ENCODE measurements at regions not wholly inside any gene's neighbourhood (a gene's known extent, or its start where the extent isn't known, plus 50 kb on each side); places are given as distances from the start of the nearest gene placed in this dataset.

- H3K27ac ChIP-seq (ENCODE audit: low read depth, low read length), result no peak overlapping the region
- H3K4me1 ChIP-seq (ENCODE audit: insufficient read depth, low read length), result no peaks in the 10 kb centered on the region
- H3K79me2 ChIP-seq (ENCODE audit: insufficient read depth, low read length), result no peaks in the 10 kb centered on the region
- H3K9me3 ChIP-seq (ENCODE audit: low read depth, low read length), result no peaks in the 10 kb centered on the region
- no peak overlapping the region for H3K4me3 ChIP-seq (ENCODE audit: insufficient read depth, low read length)
- peak; percentile 32 for DNase-seq (ENCODE audit: insufficient read length, low spot score, missing footprints)
- H4K20me1 ChIP-seq (ENCODE audit: insufficient read depth, low read length), result no peaks in the 10 kb centered on the region
- H3K36me3 ChIP-seq (ENCODE audit: insufficient read depth, low read length), result no peaks in the 10 kb centered on the region
- H3K4me2 ChIP-seq (ENCODE audit: insufficient read depth, low read length), result no peak overlapping the region
- no peak overlapping the region for H2AFZ ChIP-seq (ENCODE audit: low read length)
- no peaks in the 10 kb centered on the region for H3K27me3 ChIP-seq (ENCODE audit: insufficient read depth, low read length)
- no peak for TF ChIP-seq CTCF (IDR thresholded peaks at IDR 0.05; ENCODE audit: extremely low read depth, low read depth, low read length)
Observed at GRCh38 chr2:65915273-65915672, 482.9 kb upstream of the SPRED2 start.

GRCh38 chr2:65914244-65914786, 481.9 kb upstream of the SPRED2 start:
- TF ChIP-seq CTCF (IDR thresholded peaks at IDR 0.05; ENCODE audit: extremely low read depth, low read depth, low read length), result no peak
- no peak overlapping the region for H2AFZ ChIP-seq (ENCODE audit: low read length)
- H3K27me3 ChIP-seq (ENCODE audit: insufficient read depth, low read length), result no peaks in the 10 kb centered on the region
- no peaks in the 10 kb centered on the region for H3K9me3 ChIP-seq (ENCODE audit: low read depth, low read length)
- H3K4me2 ChIP-seq (ENCODE audit: insufficient read depth, low read length), result no peak overlapping the region
- no peak overlapping the region for H3K27ac ChIP-seq (ENCODE audit: low read depth, low read length)
- no peaks in the 10 kb centered on the region for H3K4me1 ChIP-seq (ENCODE audit: insufficient read depth, low read length)
- H4K20me1 ChIP-seq (ENCODE audit: insufficient read depth, low read length), result no peaks in the 10 kb centered on the region
- H3K4me3 ChIP-seq (ENCODE audit: insufficient read depth, low read length), result no peak overlapping the region
- no peaks in the 10 kb centered on the region for H3K79me2 ChIP-seq (ENCODE audit: insufficient read depth, low read length)
- no peak for DNase-seq (ENCODE audit: insufficient read length, low spot score, missing footprints)
- no peaks in the 10 kb centered on the region for H3K36me3 ChIP-seq (ENCODE audit: insufficient read depth, low read length)

GRCh38 chr2:65913813-65914212, 481.4 kb upstream of the SPRED2 start:
- H4K20me1 ChIP-seq (ENCODE audit: insufficient read depth, low read length), result no peaks in the 10 kb centered on the region
- no peaks in the 10 kb centered on the region for H3K79me2 ChIP-seq (ENCODE audit: insufficient read depth, low read length)
- TF ChIP-seq CTCF (IDR thresholded peaks at IDR 0.05; ENCODE audit: extremely low read depth, low read depth, low read length), result no peak
- no peak overlapping the region for H2AFZ ChIP-seq (ENCODE audit: low read length)
- H3K27me3 ChIP-seq (ENCODE audit: insufficient read depth, low read length), result no peaks in the 10 kb centered on the region
- no peak overlapping the region for H3K4me3 ChIP-seq (ENCODE audit: insufficient read depth, low read length)
- no peak overlapping the region for H3K27ac ChIP-seq (ENCODE audit: low read depth, low read length)
- H3K4me2 ChIP-seq (ENCODE audit: insufficient read depth, low read length), result no peak overlapping the region
- no peaks in the 10 kb centered on the region for H3K9me3 ChIP-seq (ENCODE audit: low read depth, low read length)
- no peaks in the 10 kb centered on the region for H3K36me3 ChIP-seq (ENCODE audit: insufficient read depth, low read length)
- DNase-seq (ENCODE audit: insufficient read length, low spot score, missing footprints), result no peak
- H3K4me1 ChIP-seq (ENCODE audit: insufficient read depth, low read length), result no peaks in the 10 kb centered on the region

GRCh38 chr2:65901756-65902155, 469.4 kb upstream of the SPRED2 start:
- H4K20me1 ChIP-seq (ENCODE audit: insufficient read depth, low read length), result no peaks in the 10 kb centered on the region
- H3K79me2 ChIP-seq (ENCODE audit: insufficient read depth, low read length), result no peaks in the 10 kb centered on the region
- H3K27me3 ChIP-seq (ENCODE audit: insufficient read depth, low read length), result no peaks in the 10 kb centered on the region
- H3K4me1 ChIP-seq (ENCODE audit: insufficient read depth, low read length), result no peaks in the 10 kb centered on the region
- no peak for TF ChIP-seq CTCF (IDR thresholded peaks at IDR 0.05; ENCODE audit: extremely low read depth, low read depth, low read length)
- no peak for DNase-seq (ENCODE audit: insufficient read length, low spot score, missing footprints)
- H3K9me3 ChIP-seq (ENCODE audit: low read depth, low read length), result no peaks in the 10 kb centered on the region
- H2AFZ ChIP-seq (ENCODE audit: low read length), result no peak overlapping the region
- H3K4me3 ChIP-seq (ENCODE audit: insufficient read depth, low read length), result no peak overlapping the region
- H3K36me3 ChIP-seq (ENCODE audit: insufficient read depth, low read length), result no peaks in the 10 kb centered on the region
- H3K4me2 ChIP-seq (ENCODE audit: insufficient read depth, low read length), result no peak overlapping the region
- H3K27ac ChIP-seq (ENCODE audit: low read depth, low read length), result no peak overlapping the region
